SK-N-MC (cell line): ENCODE measurements at regions not wholly inside any gene's neighbourhood (a gene's known extent, or its start where the extent isn't known, plus 50 kb on each side); places are given as distances from the start of the nearest gene placed in this dataset.

Experiments
- EZH2 ChIP-seq: fragments of 200-600 bp; sonication (generic); IDR thresholded peaks from one replicate; pipeline ENCODE4 v1.6.1; 2017; ENCODE audit warnings: antibody characterized with exemption
- POLR2AphosphoS5 ChIP-seq: IDR thresholded peaks from 2 replicates; pipeline ENCODE4 v1.6.1; 2012; ENCODE audit warnings: mild to moderate bottlenecking, low read depth, low read length, borderline replicate concordance

GRCh38 chr2:224202281-224202865, 163.3 kb upstream of the SERPINE2 start:
- TF ChIP-seq POLR2AphosphoS5 (no peak), EZH2 (no peak)
